Endothelial cell (in vitro differentiated cells): ENCODE measurements at regions not wholly inside any gene's neighbourhood (a gene's known extent, or its start where the extent isn't known, plus 50 kb on each side); places are given as distances from the start of the nearest gene placed in this dataset.

Source experiments
- DNase-seq: peaks from one replicate; pipeline ENCODE4 v3.0.0; 2021; ENCODE audit warnings: low spot score
- H3K27ac Mint-ChIP-seq: one replicate; pipeline ENCODE4 v1.8.0; 2021; ENCODE audit warnings: mixed read lengths, inconsistent platforms; ENCODE audit not compliant: unreplicated experiment
- H3K27me3 Mint-ChIP-seq: one replicate; pipeline ENCODE4 v1.8.0; 2021; ENCODE audit warnings: mild to moderate bottlenecking, moderate library complexity, mixed read lengths, inconsistent platforms; ENCODE audit not compliant: unreplicated experiment
- H3K36me3 Mint-ChIP-seq: one replicate; pipeline ENCODE4 v1.8.0; 2021; ENCODE audit warnings: mild to moderate bottlenecking, low read depth, mixed read lengths, inconsistent platforms; ENCODE audit not compliant: unreplicated experiment
- H3K4me1 Mint-ChIP-seq: one replicate; pipeline ENCODE4 v1.8.0; 2021; ENCODE audit warnings: mild to moderate bottlenecking, mixed read lengths, inconsistent platforms; ENCODE audit not compliant: unreplicated experiment
- H3K4me3 Mint-ChIP-seq: one replicate; pipeline ENCODE4 v1.8.0; 2021; ENCODE audit warnings: mild to moderate bottlenecking, mixed read lengths, inconsistent platforms; ENCODE audit not compliant: unreplicated experiment
- H3K9me3 Mint-ChIP-seq: one replicate; pipeline ENCODE4 v1.8.0; 2021; ENCODE audit warnings: mixed read lengths, inconsistent platforms; ENCODE audit not compliant: unreplicated experiment
- TF ChIP-seq, protein P1 (sequence below): fragments of 200-600 bp; sonication (generic); IDR thresholded peaks from one replicate; pipeline ENCODE4 v1.5.0; 2021; ENCODE audit warnings: antibody characterized with exemption; ENCODE audit not compliant: unreplicated experiment

DNA sequence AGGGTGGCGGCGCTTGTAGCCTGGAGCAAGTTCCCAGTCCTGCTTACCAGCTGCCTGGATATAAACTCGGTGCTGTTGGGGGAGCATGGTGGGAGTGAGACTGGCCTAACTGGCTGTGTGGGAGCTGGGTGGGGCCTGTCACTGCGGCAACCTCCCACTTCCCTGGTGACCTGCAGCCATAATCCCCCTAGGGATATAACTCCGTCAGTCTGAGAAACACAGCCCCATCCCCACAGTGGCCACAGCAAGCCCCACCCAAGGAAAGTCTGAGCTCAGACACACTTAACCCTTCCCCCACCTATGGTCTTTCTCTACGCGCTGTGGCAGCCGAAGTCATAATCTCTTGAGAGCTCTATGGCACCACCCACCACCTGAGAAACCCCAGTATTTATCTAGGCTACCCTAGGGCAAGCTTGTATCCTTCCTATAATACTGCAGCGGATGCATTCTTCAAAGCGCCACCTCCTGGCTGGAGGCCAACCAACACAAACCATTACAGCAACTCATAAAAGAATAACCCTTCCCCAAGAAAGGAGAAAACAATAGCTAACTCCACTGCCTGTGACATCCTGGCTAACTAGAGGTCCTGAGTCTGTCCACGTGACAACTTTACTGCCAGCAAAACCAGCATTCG, 57.4 kb downstream of the ZNF648 start:
- H3K9me3 Mint-ChIP-seq, result no peaks in the 10 kb centered on the region
- H3K27ac Mint-ChIP-seq, result no peak overlapping the region
- no peaks in the 10 kb centered on the region for H3K27me3 Mint-ChIP-seq
- DNase-seq, result no peak
- TF ChIP-seq, protein P1, sequence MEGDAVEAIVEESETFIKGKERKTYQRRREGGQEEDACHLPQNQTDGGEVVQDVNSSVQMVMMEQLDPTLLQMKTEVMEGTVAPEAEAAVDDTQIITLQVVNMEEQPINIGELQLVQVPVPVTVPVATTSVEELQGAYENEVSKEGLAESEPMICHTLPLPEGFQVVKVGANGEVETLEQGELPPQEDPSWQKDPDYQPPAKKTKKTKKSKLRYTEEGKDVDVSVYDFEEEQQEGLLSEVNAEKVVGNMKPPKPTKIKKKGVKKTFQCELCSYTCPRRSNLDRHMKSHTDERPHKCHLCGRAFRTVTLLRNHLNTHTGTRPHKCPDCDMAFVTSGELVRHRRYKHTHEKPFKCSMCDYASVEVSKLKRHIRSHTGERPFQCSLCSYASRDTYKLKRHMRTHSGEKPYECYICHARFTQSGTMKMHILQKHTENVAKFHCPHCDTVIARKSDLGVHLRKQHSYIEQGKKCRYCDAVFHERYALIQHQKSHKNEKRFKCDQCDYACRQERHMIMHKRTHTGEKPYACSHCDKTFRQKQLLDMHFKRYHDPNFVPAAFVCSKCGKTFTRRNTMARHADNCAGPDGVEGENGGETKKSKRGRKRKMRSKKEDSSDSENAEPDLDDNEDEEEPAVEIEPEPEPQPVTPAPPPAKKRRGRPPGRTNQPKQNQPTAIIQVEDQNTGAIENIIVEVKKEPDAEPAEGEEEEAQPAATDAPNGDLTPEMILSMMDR, result no peak
- H3K4me3 Mint-ChIP-seq, result no peak overlapping the region
- H3K36me3 Mint-ChIP-seq, result no peaks in the 10 kb centered on the region
- H3K4me1 Mint-ChIP-seq, result peaks cover 6% of the 10 kb centered on the region

DNA sequence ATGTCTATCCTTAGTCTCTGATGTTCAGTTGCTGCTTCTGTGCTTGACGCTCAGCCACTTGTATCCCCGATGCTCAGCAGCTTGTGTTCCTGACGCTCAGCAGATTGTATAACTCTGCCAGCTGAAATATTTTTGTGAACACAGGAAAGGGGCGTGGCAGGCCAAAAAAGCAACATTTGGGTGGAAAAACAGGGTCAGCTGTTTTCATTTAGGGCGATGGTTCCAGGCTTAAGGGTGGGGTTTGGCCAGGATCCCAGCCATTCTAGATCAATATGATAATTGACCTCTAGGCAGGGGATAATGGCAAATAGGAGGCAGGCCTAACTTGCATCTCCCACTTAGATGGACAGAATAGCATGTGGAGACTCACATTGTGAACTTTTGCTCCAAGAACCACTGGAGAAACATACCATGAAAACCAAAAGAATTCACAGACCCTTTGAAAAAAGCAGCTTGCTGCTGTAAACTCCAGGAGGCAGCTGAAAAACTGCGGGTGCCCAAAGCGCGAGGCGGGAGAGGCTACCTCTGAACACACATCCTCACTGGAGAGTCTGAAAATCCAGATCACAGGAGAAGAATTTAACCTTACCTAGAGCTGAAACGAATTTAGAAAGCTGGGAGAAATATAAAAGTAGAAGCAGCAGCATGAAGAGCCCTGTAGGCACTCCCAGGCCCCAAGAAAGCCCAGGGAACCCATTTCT, 58.3 kb downstream of the ZNF648 start:
- peaks cover 6% of the 10 kb centered on the region for H3K4me1 Mint-ChIP-seq
- H3K36me3 Mint-ChIP-seq, result no peaks in the 10 kb centered on the region
- H3K9me3 Mint-ChIP-seq, result no peaks in the 10 kb centered on the region
- TF ChIP-seq, protein P1, result no peak
- H3K4me3 Mint-ChIP-seq, result no peak overlapping the region
- no peak for DNase-seq
- H3K27me3 Mint-ChIP-seq, result no peaks in the 10 kb centered on the region
- no peak overlapping the region for H3K27ac Mint-ChIP-seq

DNA sequence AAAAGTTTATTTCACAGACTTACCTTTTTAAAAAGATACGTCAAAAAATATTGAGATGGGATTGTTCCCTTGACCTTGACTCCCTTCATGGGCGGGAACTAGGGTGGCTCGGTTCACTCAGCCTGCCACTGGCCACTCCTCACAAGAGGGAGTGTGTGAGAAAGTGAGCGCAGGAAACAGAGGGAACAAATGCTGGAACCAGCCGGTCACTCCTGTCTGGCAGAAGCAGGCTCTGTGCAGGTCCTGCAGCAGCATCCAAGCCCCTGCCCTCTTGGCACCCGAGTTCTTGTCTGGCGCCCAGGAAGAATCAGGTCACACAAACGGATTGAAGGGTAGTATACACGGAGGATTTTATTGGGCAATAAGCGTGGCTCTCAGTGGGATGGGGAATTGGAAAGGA, 58.9 kb downstream of the ZNF648 start:
- peaks cover 6% of the 10 kb centered on the region for H3K4me1 Mint-ChIP-seq
- H3K9me3 Mint-ChIP-seq, result no peaks in the 10 kb centered on the region
- no peaks in the 10 kb centered on the region for H3K27me3 Mint-ChIP-seq
- no peak overlapping the region for H3K27ac Mint-ChIP-seq
- no peak for DNase-seq
- no peaks in the 10 kb centered on the region for H3K36me3 Mint-ChIP-seq
- TF ChIP-seq, protein P1, result no peak
- H3K4me3 Mint-ChIP-seq, result no peak overlapping the region

DNA sequence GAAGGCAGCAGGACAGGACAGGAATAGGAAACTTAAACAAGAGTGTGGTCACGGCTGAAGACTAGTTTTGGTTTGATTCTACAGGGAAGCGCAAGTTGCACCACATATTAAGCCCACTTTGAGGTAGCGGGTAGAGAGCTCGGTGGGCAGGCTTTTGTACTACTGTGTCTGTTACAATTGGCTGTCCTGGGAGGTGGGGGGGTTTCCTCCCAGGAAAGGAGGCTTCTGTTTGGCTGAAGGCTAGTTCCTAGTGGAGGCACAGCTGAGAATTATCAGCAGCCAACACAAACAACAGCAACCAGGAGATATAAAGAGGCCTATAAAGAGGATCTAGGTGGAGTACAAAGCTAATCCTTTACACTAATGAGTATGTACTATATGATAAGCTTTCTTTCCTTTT, 62.7 kb downstream of the ZNF648 start:
- peaks cover 6% of the 10 kb centered on the region for H3K4me1 Mint-ChIP-seq
- TF ChIP-seq, protein P1, result no peak
- no peak for DNase-seq
- H3K27ac Mint-ChIP-seq, result no peak overlapping the region
- H3K36me3 Mint-ChIP-seq, result no peaks in the 10 kb centered on the region
- H3K4me3 Mint-ChIP-seq, result no peak overlapping the region
- no peaks in the 10 kb centered on the region for H3K9me3 Mint-ChIP-seq
- H3K27me3 Mint-ChIP-seq, result no peaks in the 10 kb centered on the region

DNA sequence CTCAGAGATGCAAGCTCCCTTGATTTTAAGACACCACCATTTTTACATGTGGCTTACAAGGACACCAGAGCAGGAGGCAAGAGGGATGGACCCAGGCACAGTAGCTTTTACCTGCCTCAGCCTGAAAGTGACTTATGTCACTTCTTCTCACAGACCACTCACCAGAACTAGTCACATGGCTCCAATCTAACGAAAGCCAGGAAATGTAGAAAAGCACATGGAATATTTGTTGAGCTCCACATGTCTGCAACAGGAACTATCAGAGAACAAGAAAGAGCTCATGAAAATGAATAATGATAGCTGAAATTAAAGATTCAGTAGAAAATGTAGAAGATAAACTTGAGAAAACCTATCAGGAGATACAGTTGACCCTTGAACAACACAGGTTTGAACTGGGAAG, 69.4 kb downstream of the ZNF648 start:
- Mint-ChIP-seq H3K4me3 (no peak overlapping the region), H3K27ac (no peak overlapping the region), H3K4me1 (no peaks in the 10 kb centered on the region), H3K27me3 (no peaks in the 10 kb centered on the region), H3K9me3 (no peaks in the 10 kb centered on the region), H3K36me3 (no peaks in the 10 kb centered on the region)
- TF ChIP-seq, protein P1, result no peak
- DNase-seq, result no peak
